ENCODE measurements at regions not wholly inside any gene's neighbourhood (a gene's known extent, or its start where the extent isn't known, plus 50 kb on each side); places are given as distances from the start of the nearest gene placed in this dataset.
A peak's percentile ranks its signal among the peaks of the same experiment; 100 is the strongest.

- no peaks in the 10 kb centered on the region for H3K9me3 ChIP-seq
- no peak for TF ChIP-seq POLR2AphosphoS5 (IDR thresholded peaks at IDR 0.05)
- TF ChIP-seq, protein P1, sequence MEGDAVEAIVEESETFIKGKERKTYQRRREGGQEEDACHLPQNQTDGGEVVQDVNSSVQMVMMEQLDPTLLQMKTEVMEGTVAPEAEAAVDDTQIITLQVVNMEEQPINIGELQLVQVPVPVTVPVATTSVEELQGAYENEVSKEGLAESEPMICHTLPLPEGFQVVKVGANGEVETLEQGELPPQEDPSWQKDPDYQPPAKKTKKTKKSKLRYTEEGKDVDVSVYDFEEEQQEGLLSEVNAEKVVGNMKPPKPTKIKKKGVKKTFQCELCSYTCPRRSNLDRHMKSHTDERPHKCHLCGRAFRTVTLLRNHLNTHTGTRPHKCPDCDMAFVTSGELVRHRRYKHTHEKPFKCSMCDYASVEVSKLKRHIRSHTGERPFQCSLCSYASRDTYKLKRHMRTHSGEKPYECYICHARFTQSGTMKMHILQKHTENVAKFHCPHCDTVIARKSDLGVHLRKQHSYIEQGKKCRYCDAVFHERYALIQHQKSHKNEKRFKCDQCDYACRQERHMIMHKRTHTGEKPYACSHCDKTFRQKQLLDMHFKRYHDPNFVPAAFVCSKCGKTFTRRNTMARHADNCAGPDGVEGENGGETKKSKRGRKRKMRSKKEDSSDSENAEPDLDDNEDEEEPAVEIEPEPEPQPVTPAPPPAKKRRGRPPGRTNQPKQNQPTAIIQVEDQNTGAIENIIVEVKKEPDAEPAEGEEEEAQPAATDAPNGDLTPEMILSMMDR (IDR thresholded peaks at IDR 0.05) = no peak
- TF ChIP-seq POLR2A (IDR thresholded peaks at IDR 0.05) = no peak
- DNase-seq (ENCODE audit: low spot score in 2 of 2) = no peak
- no peak overlapping the region for H3K4me3 ChIP-seq
- no peak overlapping the region for H3K27ac ChIP-seq
- no peaks in the 10 kb centered on the region for H3K36me3 ChIP-seq
- intact Hi-C loops (cut with DNase I; ENCODE audit: low total_unique reads) = no loop called here
- no peaks in the 10 kb centered on the region for H3K27me3 ChIP-seq
- H3K4me1 ChIP-seq = no peaks in the 10 kb centered on the region
Measured at GRCh38 chr4:138409670-138410069, 167.5 kb upstream of the SLC7A11 start.

GRCh38 chr4:138408758-138409157 is 166.6 kb upstream of the SLC7A11 start:
- no peak for DNase-seq (ENCODE audit: low spot score in 2 of 2)
- Histone ChIP-seq H3K27me3 (no peaks in the 10 kb centered on the region), H3K36me3 (no peaks in the 10 kb centered on the region), H3K4me3 (no peak overlapping the region), H3K9me3 (no peaks in the 10 kb centered on the region), H3K27ac (no peak overlapping the region), H3K4me1 (no peaks in the 10 kb centered on the region)
- intact Hi-C loops (cut with DNase I; ENCODE audit: low total_unique reads) = no loop called here
- no peak for TF ChIP-seq POLR2A (IDR thresholded peaks at IDR 0.05)
- TF ChIP-seq POLR2AphosphoS5 (IDR thresholded peaks at IDR 0.05) = no peak
- TF ChIP-seq, protein P1 (IDR thresholded peaks at IDR 0.05) = no peak

GRCh38 chr4:138407329-138407728 is 165.2 kb upstream of the SLC7A11 start:
- Histone ChIP-seq H3K36me3 (no peaks in the 10 kb centered on the region), H3K27me3 (no peaks in the 10 kb centered on the region), H3K4me3 (no peak overlapping the region), H3K4me1 (no peaks in the 10 kb centered on the region), H3K27ac (no peak overlapping the region), H3K9me3 (no peaks in the 10 kb centered on the region)
- intact Hi-C loops (cut with DNase I; ENCODE audit: low total_unique reads) = no loop called here
- no peak for TF ChIP-seq POLR2A (IDR thresholded peaks at IDR 0.05)
- TF ChIP-seq, protein P1 (IDR thresholded peaks at IDR 0.05) = no peak
- TF ChIP-seq POLR2AphosphoS5 (IDR thresholded peaks at IDR 0.05) = no peak
- no peak for DNase-seq (ENCODE audit: low spot score in 2 of 2)

DNA sequence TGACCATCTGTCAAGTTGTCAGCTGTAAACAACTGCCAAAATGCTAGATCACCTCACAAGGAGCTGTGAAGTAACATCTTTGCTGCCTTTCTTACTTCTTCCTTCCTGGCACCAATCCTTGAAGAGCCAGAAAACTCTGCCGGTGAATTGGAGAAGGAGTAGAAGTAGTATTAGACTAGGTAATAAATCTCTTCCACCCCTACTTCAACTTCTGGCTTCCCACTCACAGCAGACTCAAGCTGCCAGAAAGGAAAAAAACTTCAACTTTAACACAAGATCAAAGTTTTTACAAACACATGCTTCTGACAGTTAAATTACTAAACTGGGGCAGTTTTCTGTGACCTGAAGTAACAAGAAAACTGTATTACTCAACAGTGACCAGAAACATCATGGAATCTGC is 164.7 kb upstream of the SLC7A11 start:
- no peaks in the 10 kb centered on the region for H3K27me3 ChIP-seq
- H3K9me3 ChIP-seq = no peaks in the 10 kb centered on the region
- no peak overlapping the region for H3K4me3 ChIP-seq
- intact Hi-C loops (cut with DNase I; ENCODE audit: low total_unique reads) = no loop called here
- H3K27ac ChIP-seq = peak overlapping the region in 1 of 2 donors; percentile 53
- no peak for DNase-seq (ENCODE audit: low spot score in 2 of 2)
- H3K36me3 ChIP-seq = no peaks in the 10 kb centered on the region
- no peak for TF ChIP-seq POLR2AphosphoS5 (IDR thresholded peaks at IDR 0.05)
- TF ChIP-seq, protein P1 (IDR thresholded peaks at IDR 0.05) = no peak
- no peak for TF ChIP-seq POLR2A (IDR thresholded peaks at IDR 0.05)
- H3K4me1 ChIP-seq = no peaks in the 10 kb centered on the region

DNA sequence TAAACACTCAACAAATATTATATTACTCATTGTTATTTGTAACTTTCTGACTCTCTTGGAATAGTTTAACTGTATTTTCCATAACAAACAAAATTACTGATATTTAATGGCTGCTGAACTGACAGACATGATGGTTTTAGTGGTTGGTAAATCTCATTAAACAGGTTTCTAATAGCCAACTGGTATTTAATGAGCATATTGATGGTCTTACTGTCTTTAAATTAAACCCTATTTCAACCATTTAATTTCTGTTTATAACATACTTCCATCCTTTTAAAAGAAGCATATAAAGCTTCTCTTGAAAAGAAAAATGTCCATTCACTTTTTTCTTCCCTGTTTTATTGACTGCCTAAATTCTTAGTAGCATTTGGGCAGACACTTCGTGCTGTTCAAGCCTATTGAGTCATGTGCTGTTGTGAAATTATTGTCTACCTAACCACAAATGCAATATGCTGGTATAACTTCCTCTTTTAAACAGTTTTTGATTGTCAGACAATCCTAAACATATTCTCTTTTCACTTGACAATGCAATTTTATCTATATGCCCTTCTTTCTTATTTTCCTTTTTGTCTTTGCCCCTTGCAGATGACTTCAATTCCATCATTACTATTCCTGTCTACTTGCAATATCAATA is 163.9 kb upstream of the SLC7A11 start:
- Histone ChIP-seq H3K27ac (no peak overlapping the region), H3K9me3 (no peaks in the 10 kb centered on the region), H3K4me1 (no peaks in the 10 kb centered on the region), H3K4me3 (no peak overlapping the region), H3K36me3 (no peaks in the 10 kb centered on the region), H3K27me3 (no peaks in the 10 kb centered on the region)
- intact Hi-C loops (cut with DNase I; ENCODE audit: low total_unique reads) = no loop called here
- TF ChIP-seq POLR2AphosphoS5 (IDR thresholded peaks at IDR 0.05) (no peak), POLR2A (IDR thresholded peaks at IDR 0.05) (no peak)
- TF ChIP-seq, protein P1 (IDR thresholded peaks at IDR 0.05) = no peak
- DNase-seq (ENCODE audit: low spot score in 2 of 2) = no peak
